Stimulated activated CD4-positive, alpha-beta T cell treated with anti-CD3 and anti-CD28 coated beads, Interleukin-12 subunit alpha, Interleukin-12 subunit beta, amount 100 ng/mL, for 24 hours (primary cell): ENCODE measurements at regions not wholly inside any gene's neighbourhood (a gene's known extent, or its start where the extent isn't known, plus 50 kb on each side); places are given as distances from the start of the nearest gene placed in this dataset.
"Not testable (repeated sequence)": the region's sequence is repeated elsewhere in the genome, so short reads cannot be mapped to it uniquely, and the experiment has no call there.

ENCODE experiments used
- DNase-seq, 2 experiments: peaks; one replicate each; pipeline ENCODE4 v3.0.0-alpha.2; 2020; ENCODE audit warnings: low read depth in 2 of 2

- no peak for DNase-seq
Measured at GRCh38 chr6:86273936-86274335, 631.2 kb upstream of the SYNCRIP start.

DNA sequence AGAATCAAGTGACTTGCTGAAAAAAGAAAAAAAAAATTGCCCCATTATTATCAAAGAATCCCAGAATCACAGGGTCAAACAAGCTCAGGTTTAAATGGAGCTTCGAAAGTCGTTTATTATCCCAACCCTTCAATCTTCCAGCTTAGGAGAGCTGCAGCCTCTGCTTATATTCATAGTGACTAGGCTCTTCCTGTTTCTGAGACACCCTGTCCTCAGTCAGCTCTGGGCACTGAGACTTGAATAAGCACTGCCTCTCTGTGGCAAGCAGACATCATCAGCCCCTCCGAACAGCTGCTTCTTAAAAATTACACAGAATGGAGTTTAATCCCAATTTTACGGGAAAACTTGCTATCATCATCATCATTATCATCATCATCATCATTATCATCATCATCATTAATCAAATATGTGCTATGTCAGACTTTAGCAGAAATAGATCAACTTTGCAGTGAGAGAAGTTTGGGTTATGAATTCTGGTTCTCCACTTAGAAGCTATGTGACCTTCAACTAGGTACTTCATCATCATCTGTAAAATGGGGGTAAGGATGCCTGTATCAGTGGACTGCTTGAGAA is 614.0 kb upstream of the SYNCRIP start:
- DNase-seq, result no peak

DNA sequence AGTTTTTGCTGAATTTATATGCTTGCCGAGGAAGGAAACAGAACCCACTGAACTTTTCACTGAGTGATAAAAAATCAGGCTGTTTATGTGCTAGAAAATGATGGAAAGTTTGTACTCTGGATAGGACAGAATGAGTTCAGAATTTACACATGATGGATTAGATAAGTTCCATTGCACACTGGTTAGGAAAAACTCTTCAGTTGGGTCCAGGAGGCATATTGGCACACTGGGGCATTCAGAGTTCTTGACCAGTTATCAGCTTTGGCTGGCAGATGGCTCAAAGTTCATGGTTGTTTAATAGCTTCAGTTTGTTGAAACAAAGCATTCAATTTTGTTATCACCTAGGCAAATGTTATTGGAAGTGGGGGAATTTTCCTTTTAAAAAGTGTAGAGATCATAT is 613.3 kb upstream of the SYNCRIP start:
- DNase-seq, result no peak

DNA sequence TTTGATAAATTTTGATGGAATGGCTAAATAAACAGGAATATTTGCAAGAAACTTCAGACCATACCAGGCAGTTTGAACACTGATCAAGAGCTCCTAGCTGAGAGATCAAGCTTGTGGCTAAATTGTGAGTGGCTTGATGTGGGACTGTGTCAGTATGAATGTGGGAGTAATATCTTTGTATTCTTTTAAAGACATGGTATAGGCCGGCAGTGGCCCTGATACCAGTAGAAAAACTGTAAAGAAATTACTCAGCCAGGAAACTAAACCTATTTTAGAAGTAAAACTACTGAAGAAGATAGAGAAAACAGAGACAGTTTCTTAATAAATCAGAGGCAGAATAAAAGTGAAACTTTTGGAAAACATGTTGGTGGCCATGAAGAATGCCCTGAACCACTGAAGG is 608.4 kb upstream of the SYNCRIP start:
- DNase-seq, result no peak

DNA sequence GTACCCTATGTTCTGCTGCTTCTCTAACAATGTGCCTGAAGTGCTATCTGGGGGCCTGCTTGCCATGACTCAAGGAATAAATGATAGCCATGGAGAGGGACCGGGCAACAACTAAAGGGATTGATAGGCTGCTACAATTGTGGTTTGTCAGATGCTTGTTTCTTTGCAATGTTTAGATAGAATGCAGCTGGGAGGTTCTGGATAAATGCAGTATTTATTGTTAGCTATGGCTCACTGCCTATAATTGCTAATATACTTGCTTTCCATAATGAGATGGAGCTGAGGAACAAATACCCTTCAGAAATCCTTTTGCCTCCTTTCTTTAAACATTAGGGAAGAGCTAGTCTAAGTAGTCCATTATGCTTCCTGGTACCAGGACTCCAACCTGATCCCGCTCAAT is 575.2 kb upstream of the SYNCRIP start:
- DNase-seq, result no peak

DNA sequence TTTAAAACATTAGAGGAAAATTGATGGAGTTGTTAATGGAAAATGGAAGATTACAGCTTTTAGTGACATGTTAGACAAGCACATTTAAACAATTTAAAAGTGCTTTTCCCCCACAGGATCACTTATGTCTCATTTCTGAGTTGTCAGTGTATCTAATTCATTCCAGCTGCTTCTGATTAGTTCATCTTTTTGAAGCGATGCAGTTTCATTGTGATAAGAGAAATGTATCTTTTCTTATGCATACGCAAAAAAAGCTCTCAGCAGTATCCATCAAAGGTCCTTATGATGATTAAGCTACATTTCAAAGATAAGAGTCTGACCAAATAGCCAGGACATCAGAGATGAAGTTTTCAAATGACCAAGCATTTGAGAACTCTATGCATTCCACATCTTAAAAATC is 572.6 kb upstream of the SYNCRIP start:
- no peak for DNase-seq

DNA sequence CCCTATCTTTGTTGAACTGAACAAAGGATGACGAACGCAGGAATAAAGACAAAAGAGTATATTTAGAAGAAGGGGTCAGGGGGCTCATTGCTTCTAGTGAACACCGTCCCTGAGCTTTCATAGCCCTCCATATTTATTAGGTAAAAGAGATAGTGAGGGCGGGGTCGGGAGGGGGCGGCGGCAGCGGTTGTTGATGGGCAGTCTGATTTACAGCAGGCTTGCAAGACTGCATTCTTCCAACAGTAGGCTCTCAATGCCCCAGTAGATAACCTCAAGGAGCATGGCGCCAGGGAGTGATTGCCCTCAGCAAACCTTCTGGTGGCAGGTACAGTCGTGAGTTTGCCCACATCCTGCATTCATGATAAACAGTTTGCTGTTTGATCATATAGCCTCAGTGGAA is 563.3 kb upstream of the SYNCRIP start:
- no peak for DNase-seq

- no peak for DNase-seq
Measured at GRCh38 chr6:86203044-86203443, 560.4 kb upstream of the SYNCRIP start.

- DNase-seq, result no peak
Measured at GRCh38 chr6:86193821-86194220, 551.1 kb upstream of the SYNCRIP start.

- no peak for DNase-seq
Measured at GRCh38 chr6:86192123-86192522, 549.4 kb upstream of the SYNCRIP start.

DNA sequence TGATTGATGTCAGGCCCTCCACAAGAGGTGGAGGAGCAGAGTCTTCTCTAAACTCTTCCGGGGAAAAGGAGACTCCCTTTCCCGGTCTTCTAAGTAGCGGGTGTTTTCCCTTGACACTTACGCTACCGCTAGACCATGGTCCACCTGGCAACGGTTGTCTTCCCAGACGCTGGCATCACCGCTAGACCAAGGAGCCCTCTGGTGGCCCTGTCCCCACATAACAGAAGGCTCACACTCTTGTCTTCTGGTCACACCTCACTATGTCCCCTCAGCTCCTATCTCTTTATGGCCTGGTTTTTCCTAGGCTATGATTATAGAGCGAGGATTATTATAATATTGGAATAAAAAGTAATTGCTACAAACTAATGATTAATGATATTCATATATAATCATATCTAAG is 532.5 kb upstream of the SYNCRIP start:
- not testable (repeated sequence) for DNase-seq

DNA sequence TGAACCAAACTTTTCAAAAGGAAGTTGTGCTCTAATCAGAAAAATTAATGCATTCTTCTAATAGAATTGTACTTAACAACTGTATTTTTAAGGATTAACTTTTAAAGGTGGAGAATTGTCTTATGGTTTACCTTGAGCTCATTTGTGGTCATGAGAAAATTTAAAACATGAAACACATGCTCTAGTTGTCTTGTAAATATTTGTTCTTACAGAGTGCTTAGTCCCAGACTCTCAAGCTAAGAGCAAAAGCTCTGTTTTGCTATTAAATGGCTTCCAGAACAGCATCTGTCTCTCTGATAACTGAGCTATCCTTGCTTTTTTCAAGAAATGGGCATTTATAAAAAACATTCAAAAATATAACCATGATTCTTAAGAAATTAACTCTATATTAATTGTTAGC is 512.2 kb upstream of the SYNCRIP start:
- DNase-seq, result no peak

GRCh38 chr6:86153521-86153920 is 510.8 kb upstream of the SYNCRIP start:
- DNase-seq, result no peak

DNA sequence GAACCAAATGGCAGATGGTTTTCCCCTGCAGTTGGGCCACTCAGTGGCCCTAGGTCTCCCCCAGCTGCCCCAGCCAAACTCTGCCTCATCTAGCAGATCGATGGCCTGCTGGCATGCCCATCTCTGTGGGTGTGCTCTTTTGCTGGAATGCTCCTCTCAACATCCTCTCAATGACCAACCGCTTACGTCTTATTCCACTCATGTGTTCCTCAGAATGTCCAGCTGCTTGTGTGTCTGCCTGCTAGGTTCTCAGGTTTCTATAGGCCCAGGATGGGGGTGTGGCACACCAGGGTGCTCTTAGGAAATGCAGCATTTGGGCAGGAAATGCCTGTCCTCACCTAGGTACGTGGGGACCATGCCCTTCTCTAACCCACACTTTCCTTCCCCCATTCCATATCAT is 509.9 kb upstream of the SYNCRIP start:
- no peak for DNase-seq

DNA sequence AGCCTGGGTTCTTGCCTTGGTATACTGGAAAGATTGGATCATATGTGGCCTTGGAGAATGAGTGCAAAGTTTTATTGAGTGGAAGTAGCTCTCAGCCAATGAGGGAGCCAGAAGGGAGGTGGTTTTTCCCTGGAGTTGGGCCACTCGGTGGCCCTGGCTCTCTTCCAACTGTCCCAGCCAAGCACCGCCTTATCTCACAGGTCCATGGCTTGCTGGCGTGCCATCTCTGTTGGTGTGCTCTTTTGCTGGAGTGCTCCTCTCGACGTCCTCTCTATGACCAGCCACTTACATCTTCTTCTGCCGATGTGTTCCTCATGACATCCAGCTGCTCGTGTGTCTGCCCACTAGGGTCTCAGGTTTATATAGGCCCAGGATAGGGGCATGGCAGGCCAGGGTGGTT is 505.9 kb upstream of the SYNCRIP start:
- DNase-seq, result no peak

- DNase-seq, result no peak
Measured at GRCh38 chr6:86147859-86148258, 505.2 kb upstream of the SYNCRIP start.

- no peak for DNase-seq
Measured at GRCh38 chr6:86147311-86147710, 504.6 kb upstream of the SYNCRIP start.

DNA sequence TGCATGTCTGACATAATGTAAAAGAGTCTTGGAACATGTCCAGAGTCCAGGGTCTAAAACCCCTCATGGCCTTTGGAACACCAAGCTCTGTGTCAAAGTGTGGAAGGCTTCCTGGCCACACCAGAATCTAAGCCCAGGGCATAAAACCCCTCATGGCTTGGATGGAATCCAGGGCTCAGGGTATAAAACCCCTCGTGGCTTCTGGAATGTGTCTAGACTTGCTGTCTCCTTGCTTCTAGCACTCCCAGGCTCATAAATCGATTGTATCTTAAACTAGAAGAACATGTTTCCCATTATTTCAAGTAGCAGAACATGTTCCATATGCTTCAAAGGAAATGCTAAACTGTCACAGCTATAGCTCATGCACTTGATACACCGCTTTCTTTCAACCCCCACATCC is 504.1 kb upstream of the SYNCRIP start:
- DNase-seq, result not testable (repeated sequence)

DNA sequence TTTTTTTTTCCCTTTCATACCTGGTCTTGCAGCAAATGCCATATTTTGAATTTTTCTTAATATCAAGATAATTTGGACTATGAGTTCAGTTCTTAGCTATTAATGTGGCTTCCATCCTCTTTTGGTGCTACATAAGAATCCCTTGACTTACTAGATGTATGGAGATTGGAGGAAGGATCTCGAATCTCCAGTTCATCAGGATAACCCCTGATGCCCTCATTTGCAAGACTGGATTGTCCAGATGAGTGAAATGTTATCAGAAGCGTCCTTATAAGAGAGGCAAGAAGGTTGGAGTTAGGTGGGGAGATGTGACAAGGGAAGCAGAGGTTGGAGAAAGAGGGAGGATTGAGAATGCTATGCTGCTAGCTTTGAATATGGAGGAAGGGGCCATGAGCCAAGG is 499.6 kb upstream of the SYNCRIP start:
- no peak for DNase-seq

DNA sequence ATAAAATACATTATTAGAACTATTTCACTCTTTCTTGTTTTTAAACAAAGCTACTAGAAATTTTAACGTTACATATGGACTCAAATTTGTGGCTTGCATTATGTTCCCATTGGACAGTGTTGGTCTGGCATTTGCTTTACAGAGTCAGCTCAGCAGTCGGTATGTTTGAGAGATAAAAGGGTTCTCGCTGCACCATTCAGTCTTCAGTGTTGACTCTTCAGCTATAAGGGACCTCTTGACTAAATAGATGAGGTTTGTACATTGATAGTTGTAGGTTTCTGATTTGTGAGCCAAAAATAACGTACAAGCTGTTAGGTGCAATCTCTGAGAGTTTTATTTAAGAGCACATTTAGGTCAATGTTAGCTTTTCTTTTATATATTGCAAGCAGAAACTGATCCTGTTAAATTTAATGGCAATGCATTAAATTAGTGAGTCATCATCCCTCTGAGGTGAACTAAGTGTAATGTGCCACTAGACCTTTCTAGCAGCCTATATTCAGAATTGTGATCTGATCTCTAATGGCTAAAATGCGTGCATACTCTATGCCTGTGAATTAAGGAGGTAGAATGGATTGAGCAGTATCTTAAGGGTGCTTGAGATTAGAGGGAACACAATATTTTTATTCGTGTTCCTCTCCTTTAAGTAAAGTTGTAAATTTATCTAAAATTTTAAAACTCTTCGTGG is 485.6 kb upstream of the SYNCRIP start:
- no peak for DNase-seq

GRCh38 chr6:86122086-86122485 is 479.4 kb upstream of the SYNCRIP start:
- no peak for DNase-seq

GRCh38 chr6:86118271-86118670 is 475.6 kb upstream of the SYNCRIP start:
- DNase-seq, result no peak

GRCh38 chr6:86107985-86108384 is 465.3 kb upstream of the SYNCRIP start:
- no peak for DNase-seq

DNA sequence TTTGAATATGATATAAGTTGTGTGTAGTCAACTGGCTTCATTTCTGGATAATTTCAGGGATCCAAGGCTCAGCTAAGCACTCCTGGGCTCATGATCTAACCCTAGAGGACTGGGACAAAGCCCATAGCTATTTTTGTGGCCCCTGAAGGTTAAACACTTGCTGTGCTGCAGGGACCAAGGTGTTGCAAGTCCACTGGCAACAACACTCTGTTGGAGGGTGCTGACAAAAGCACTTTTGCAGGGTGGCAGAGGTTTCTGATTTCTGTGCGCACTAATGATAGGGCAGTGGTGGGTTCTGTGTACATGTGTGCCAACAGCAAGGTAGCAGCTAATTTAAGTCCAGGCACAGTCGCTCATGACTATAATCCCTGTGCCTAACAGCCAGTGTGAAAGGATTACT is 445.3 kb upstream of the SYNCRIP start:
- DNase-seq, result no peak
